ENCODE measurements at regions not wholly inside any gene's neighbourhood (a gene's known extent, or its start where the extent isn't known, plus 50 kb on each side); places are given as distances from the start of the nearest gene placed in this dataset.

GRCh38 chr12:11561411-11561810 is 88.1 kb upstream of the ETV6 start:
- H2AFZ ChIP-seq (ENCODE audit: low read length): no peak overlapping the region
- no peak overlapping the region for H4K5ac ChIP-seq (ENCODE audit: insufficient read length, low read depth, low read length)
- no peaks in the 10 kb centered on the region; a peak in 1 of 5 replicates for H3K9me3 Mint-ChIP-seq
- H3K79me2 ChIP-seq (ENCODE audit: insufficient read depth, low read length): no peaks in the 10 kb centered on the region
- TF ChIP-seq CTCF (conservative IDR thresholded peaks at IDR 0.05): no peak
- H2BK15ac ChIP-seq (ENCODE audit: low read depth, low read length): no peak overlapping the region
- no peak overlapping the region for H2AK5ac ChIP-seq (ENCODE audit: insufficient read length, low read length)
- H3K56ac ChIP-seq (ENCODE audit: insufficient read length, low read depth, low read length): no peak overlapping the region
- no peak overlapping the region for H3K4me3 Mint-ChIP-seq
- H3K23ac ChIP-seq (ENCODE audit: insufficient read length, low read depth, low read length): no peak overlapping the region
- H3K4ac ChIP-seq (ENCODE audit: low read depth, low read length): no peak overlapping the region
- H2BK20ac ChIP-seq (ENCODE audit: low read depth, low read length, poor library complexity, severe bottlenecking): no peak overlapping the region
- H4K91ac ChIP-seq (ENCODE audit: insufficient read length, low read depth, low read length): no peak overlapping the region
- H3K4me2 ChIP-seq (ENCODE audit: insufficient read depth, insufficient read length, low read length): no peak overlapping the region
- no peaks in the 10 kb centered on the region for H4K20me1 ChIP-seq (ENCODE audit: control insufficient read depth, insufficient read depth, insufficient read length)
- H3K4me1 Mint-ChIP-seq: no peaks in the 10 kb centered on the region; a peak in 1 of 4 replicates
- H3K9me3 ChIP-seq (ENCODE audit: control insufficient read depth, low read depth, low read length): no peaks in the 10 kb centered on the region
- H2BK5ac ChIP-seq (ENCODE audit: insufficient read length, low read length): no peak overlapping the region
- H3K9ac ChIP-seq (ENCODE audit: extremely low read depth, insufficient read length, low read length): no peak overlapping the region
- no peak overlapping the region for H3K27ac Mint-ChIP-seq
- H3K27me3 ChIP-seq (ENCODE audit: insufficient read depth, low read length): no peaks in the 10 kb centered on the region
- no peak overlapping the region for H2BK12ac ChIP-seq (ENCODE audit: insufficient read length, low read depth, low read length)
- no peak overlapping the region for H4K8ac ChIP-seq (replicated peaks; ENCODE audit: insufficient read length, low read depth, low read length)
- H3K18ac ChIP-seq (ENCODE audit: insufficient read length, low read depth, low read length): no peak overlapping the region
- no peaks in the 10 kb centered on the region for H3K4me1 ChIP-seq (ENCODE audit: insufficient read depth, low read length)
- no peak for DNase-seq
- no peak overlapping the region for H3K27ac ChIP-seq (ENCODE audit: insufficient read length, low read depth, low read length)
- no peak overlapping the region for H2BK120ac ChIP-seq (ENCODE audit: low read depth, low read length, poor library complexity, severe bottlenecking)
- H3K23me2 ChIP-seq (ENCODE audit: insufficient read length, low read depth, low read length, poor library complexity, severe bottlenecking): no peaks in the 10 kb centered on the region
- no peaks in the 10 kb centered on the region for H3K36me3 Mint-ChIP-seq (ENCODE audit: insufficient read depth in 1 of 3, low read depth in 3 of 3)
- H3K27me3 Mint-ChIP-seq (ENCODE audit: low read depth): no peaks in the 10 kb centered on the region
- no peaks in the 10 kb centered on the region for H3K79me1 ChIP-seq (ENCODE audit: insufficient read depth, low read depth, low read length, poor library complexity, severe bottlenecking)
- no peak overlapping the region for H3T11ph ChIP-seq (ENCODE audit: low read length)
- H3K14ac ChIP-seq (ENCODE audit: insufficient read depth, low read length): no peak overlapping the region
